T-helper 17 cell (primary cell): ENCODE measurements at regions not wholly inside any gene's neighbourhood (a gene's known extent, or its start where the extent isn't known, plus 50 kb on each side); places are given as distances from the start of the nearest gene placed in this dataset.

Source experiments
- ATAC-seq: fragments of 150-1000 bp; cut with Tn5 transposase; 2 replicates; pipeline ENCODE4 v1.10.0; 2021; ENCODE audit warnings: mild to moderate bottlenecking, moderate library complexity
- DNase-seq, 3 donors: peaks; one replicate each; pipeline versions ENCODE4 v3.0.0 to v3.0.0-alpha.2; 2020 to 2021
- H3K9me3 ChIP-seq: one replicate; pipeline ENCODE4 v1.7.0; 2013; ENCODE audit warnings: low read length, mild to moderate bottlenecking; ENCODE audit not compliant: control insufficient read depth, poor library complexity, severe bottlenecking
- H3K27ac Mint-ChIP-seq: one replicate; pipeline ENCODE4 v1.8.0; 2022; ENCODE audit warnings: mild to moderate bottlenecking, moderate library complexity, mixed read lengths
- H3K27me3 Mint-ChIP-seq: one replicate; pipeline ENCODE4 v1.8.0; 2022; ENCODE audit warnings: mixed read lengths
- H3K36me3 Mint-ChIP-seq: one replicate; pipeline ENCODE4 v1.8.0; 2022; ENCODE audit warnings: low read depth, mixed read lengths
- H3K4me1 Mint-ChIP-seq: one replicate; pipeline ENCODE4 v1.8.0; 2022; ENCODE audit warnings: mild to moderate bottlenecking, mixed read lengths
- H3K4me3 Mint-ChIP-seq: one replicate; pipeline ENCODE4 v1.8.0; 2022; ENCODE audit warnings: mild to moderate bottlenecking, moderate library complexity, mixed read lengths

DNA sequence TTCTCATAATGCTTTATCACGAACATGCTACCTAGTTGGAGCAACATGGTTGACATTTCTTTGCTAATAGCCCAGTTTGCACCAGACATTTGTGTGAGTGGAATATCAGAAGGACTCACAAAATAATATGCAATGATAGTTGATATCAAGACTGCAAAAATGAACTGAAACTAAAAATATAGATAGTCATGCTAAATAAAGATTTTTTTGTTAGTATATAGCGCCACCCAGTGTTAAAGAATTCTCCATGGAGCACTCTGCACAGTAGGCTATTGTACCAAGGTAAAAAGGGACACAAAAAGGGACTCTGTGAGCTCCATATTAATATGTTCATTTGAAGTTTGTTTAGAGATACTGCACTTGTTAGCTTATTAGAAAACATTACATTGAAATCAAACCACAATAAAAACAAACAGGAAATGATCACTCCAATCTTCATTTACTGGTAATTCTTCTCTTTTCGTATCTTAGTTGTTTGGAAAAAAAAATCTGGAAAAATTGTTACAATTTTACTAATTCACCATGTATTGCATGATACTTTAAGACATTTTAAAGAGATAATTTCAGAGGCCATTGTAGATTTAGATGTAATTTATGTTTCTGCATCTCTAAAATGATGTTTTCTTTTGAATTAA is 1509.6 kb downstream of the ADGRL3 start:
- ATAC-seq = no peak
- DNase-seq = no peak

DNA sequence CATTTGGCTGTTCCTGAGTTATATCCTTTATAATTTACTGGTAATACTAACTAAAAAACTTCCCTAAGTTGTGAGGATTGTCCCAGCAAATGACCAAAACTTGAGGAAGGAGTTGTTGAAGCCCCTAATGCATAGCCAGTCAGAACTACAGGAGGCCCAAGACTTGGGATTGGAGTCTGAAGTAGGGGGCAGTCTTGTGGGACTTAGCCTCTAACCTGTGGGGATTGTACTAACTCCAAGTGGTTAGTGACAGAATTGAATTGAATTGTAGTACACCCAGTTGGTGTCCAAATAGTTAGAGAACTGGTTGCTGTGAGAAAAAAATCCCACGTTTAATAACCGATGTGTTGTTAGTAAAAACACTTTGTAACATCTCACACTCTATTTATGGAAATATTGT is 1506.3 kb downstream of the ADGRL3 start:
- no peaks in the 10 kb centered on the region for H3K36me3 Mint-ChIP-seq
- H3K27ac Mint-ChIP-seq = no peak overlapping the region
- DNase-seq = no peak
- no peak overlapping the region for H3K4me3 Mint-ChIP-seq
- H3K9me3 ChIP-seq = peaks cover 2% of the 10 kb centered on the region
- H3K4me1 Mint-ChIP-seq = no peaks in the 10 kb centered on the region
- no peaks in the 10 kb centered on the region for H3K27me3 Mint-ChIP-seq
- no peak for ATAC-seq

More for the DNA sequence above, 1509.6 kb downstream of the ADGRL3 start:
- Mint-ChIP-seq H3K27me3 (no peaks in the 10 kb centered on the region), H3K36me3 (no peaks in the 10 kb centered on the region), H3K4me1 (no peaks in the 10 kb centered on the region), H3K4me3 (no peak overlapping the region), H3K27ac (no peak overlapping the region)
- no peaks in the 10 kb centered on the region for H3K9me3 ChIP-seq

DNA sequence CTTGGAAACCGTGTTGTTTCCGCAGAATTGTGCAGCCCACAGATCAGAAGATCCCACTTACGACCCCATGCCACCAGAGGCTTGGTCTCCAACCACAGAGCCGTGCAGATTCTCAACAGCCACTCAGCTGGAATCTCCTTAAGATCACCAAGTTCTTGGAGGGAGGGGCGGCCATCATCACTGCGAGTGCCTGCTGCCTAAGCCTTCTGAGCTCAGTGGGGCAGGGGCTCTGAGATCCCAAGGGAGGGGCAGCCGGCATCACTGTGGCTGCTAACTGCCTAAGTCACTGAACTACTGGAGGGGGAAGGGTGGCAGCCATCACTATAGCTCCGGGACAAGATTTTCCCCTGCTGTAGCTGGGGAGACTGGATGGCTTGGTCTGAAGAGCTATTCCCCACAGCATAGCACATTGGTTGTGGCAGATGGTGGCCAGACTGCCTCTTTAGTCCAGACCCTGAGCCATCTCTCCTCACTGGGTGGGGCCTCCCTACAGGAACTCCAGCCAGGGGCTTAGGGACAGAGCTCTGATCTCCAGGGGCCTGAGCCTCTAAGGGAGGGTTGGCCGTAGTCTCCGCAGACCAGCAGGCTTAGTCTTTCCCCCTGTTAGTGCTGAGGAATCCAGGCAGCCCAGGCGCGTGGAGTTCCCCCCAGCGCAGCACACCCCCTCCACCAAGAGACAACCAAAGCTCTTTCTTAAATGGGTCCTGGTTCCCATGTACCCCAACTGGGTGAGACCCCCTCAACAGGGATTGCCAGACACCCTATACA is 1483.9 kb downstream of the ADGRL3 start:
- Mint-ChIP-seq H3K36me3 (no peaks in the 10 kb centered on the region), H3K4me1 (no peaks in the 10 kb centered on the region), H3K4me3 (no peak overlapping the region), H3K27ac (no peak overlapping the region), H3K27me3 (no peaks in the 10 kb centered on the region)
- H3K9me3 ChIP-seq = no peaks in the 10 kb centered on the region
- ATAC-seq (no peak), DNase-seq (no peak)

DNA sequence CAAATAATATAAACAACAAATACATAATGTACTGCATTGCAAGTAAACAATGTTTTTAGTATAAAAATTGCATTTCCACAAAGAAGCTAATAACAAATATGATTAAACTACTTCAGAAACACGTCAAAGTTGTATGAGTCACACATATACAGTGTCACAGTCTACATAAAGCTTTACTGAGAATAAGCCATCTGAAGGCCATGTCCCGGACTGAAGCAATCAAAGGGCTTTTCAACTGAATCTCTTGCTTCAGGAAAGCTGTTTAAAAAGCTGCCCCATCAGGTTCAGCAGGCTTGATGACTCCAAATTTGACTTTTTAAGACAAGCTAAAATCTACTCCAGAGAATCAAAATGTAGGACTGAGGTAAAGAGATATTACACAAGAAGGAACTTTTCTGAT is 1476.8 kb downstream of the ADGRL3 start:
- H3K4me3 Mint-ChIP-seq = no peak overlapping the region
- no peak overlapping the region for H3K27ac Mint-ChIP-seq
- ATAC-seq = no peak
- no peaks in the 10 kb centered on the region for H3K27me3 Mint-ChIP-seq
- DNase-seq = no peak
- no peaks in the 10 kb centered on the region for H3K9me3 ChIP-seq
- no peaks in the 10 kb centered on the region for H3K4me1 Mint-ChIP-seq
- no peaks in the 10 kb centered on the region for H3K36me3 Mint-ChIP-seq

DNA sequence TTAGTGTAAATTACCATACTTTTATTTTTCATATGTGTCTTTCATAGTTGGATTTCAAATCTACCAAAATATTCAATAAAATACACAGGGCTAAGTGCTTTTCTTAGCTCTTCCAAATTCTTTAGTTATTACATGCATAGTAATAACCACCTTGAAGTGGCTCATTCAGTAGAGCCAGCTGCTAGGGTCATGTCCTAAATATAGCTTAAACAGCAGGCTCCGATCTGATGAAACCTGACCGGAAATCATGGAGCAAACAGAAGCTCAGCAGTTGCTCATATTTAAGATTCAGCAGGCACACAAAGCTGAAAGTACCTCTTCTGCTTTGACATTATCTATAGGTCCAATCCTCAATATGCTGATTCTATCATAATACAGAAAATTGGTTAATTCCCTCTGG is 1470.4 kb downstream of the ADGRL3 start:
- no peaks in the 10 kb centered on the region for H3K36me3 Mint-ChIP-seq
- ATAC-seq = no peak

DNA sequence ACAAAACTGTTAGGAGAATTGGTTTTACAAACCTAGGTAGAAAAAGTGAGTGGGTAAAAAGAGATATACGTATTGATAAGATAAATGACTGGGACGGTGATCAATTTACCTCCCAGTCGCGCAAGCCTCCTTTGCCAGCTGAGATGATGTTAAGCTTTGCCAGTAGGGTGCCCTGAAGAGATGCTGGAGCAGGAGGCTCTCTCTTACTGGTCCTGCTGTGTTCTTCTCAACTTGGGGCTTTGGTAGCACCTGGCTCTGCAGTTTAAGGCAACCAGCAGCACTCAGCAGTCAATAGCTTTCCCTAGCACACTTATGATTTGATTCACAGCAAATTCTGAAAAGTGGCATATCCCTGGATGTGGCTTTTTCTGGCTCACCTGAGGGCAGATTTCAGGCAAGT is 1461.7 kb downstream of the ADGRL3 start:
- DNase-seq (no peak), ATAC-seq (no peak)
- no peak overlapping the region for H3K27ac Mint-ChIP-seq
- no peaks in the 10 kb centered on the region for H3K4me1 Mint-ChIP-seq
- H3K9me3 ChIP-seq = no peaks in the 10 kb centered on the region
- H3K36me3 Mint-ChIP-seq = no peaks in the 10 kb centered on the region
- H3K4me3 Mint-ChIP-seq = no peak overlapping the region
- H3K27me3 Mint-ChIP-seq = no peaks in the 10 kb centered on the region

More for the DNA sequence above, 1470.4 kb downstream of the ADGRL3 start:
- H3K4me1 Mint-ChIP-seq = no peaks in the 10 kb centered on the region
- no peak for DNase-seq
- H3K27ac Mint-ChIP-seq = no peak overlapping the region
- H3K27me3 Mint-ChIP-seq = no peaks in the 10 kb centered on the region
- no peak overlapping the region for H3K4me3 Mint-ChIP-seq
- H3K9me3 ChIP-seq = no peaks in the 10 kb centered on the region

DNA sequence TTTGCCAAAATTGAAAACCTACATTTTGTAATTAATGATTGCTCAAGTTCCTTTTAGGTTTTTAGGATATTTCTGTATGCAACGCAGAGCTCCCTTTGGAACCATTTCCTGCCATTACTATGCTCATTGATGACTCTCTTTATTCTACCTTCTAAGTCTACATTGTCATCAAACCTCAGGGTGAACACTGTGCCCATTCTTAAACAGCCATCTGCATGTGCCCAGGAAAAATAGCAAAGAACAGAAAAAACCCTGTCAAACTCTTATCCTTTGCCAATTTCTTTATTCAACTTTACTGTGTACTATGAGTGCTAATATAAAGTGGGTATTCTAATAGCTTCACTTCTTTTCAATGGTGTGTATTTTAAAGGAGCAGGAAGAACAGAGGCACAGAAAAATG is 1455.9 kb downstream of the ADGRL3 start:
- no peaks in the 10 kb centered on the region for H3K36me3 Mint-ChIP-seq
- H3K27ac Mint-ChIP-seq = no peak overlapping the region
- DNase-seq (no peak), ATAC-seq (no peak)
- H3K4me3 Mint-ChIP-seq = no peak overlapping the region
- H3K4me1 Mint-ChIP-seq = no peaks in the 10 kb centered on the region
- H3K9me3 ChIP-seq = no peaks in the 10 kb centered on the region
- no peaks in the 10 kb centered on the region for H3K27me3 Mint-ChIP-seq

DNA sequence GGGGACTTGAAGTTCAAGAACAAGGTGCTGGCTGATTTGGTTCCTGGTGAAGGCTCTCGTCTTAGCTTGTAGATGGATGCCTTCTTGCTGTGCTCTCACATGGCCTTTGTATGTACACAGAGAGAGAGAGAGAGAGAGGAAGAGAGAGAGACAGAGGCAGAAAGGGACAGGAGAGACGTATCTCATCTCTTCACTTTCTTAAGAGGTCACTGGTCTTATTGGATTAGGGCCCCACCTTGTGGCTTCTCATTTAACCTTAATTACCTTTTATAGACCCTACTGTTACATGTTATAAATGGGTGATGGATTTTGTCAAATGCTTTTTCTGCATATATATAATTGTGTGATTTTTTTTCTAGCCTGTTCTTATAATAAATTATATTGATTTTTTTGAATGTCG is 1444.2 kb downstream of the ADGRL3 start:
- H3K4me1 Mint-ChIP-seq = no peaks in the 10 kb centered on the region
- no peak overlapping the region for H3K4me3 Mint-ChIP-seq
- no peak for ATAC-seq
- no peak for DNase-seq
- no peaks in the 10 kb centered on the region for H3K27me3 Mint-ChIP-seq
- H3K9me3 ChIP-seq = no peaks in the 10 kb centered on the region
- H3K27ac Mint-ChIP-seq = no peak overlapping the region
- H3K36me3 Mint-ChIP-seq = no peaks in the 10 kb centered on the region

DNA sequence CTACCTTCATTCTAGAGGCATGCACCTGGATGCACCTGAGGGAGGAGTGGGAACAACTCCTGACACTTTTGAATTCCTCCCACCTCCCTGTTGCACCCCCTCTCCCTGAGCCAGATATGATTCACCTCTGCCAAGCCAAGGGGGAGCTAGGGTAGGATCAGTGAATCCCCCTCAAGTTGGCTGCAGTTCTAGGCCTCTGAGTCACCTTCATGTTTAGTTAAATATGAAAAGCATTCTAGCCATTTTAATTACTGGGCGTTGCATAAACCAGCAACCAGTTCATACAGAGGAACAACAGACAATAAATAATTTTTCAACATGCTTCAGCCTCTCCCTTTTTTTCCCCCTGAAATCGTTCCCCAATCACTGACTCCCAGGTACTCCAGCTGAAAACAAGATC is 1440.2 kb downstream of the ADGRL3 start:
- Mint-ChIP-seq H3K27me3 (no peaks in the 10 kb centered on the region), H3K4me3 (no peak overlapping the region), H3K4me1 (no peaks in the 10 kb centered on the region), H3K36me3 (no peaks in the 10 kb centered on the region), H3K27ac (no peak overlapping the region)
- no peaks in the 10 kb centered on the region for H3K9me3 ChIP-seq
- DNase-seq (no peak), ATAC-seq (no peak)

DNA sequence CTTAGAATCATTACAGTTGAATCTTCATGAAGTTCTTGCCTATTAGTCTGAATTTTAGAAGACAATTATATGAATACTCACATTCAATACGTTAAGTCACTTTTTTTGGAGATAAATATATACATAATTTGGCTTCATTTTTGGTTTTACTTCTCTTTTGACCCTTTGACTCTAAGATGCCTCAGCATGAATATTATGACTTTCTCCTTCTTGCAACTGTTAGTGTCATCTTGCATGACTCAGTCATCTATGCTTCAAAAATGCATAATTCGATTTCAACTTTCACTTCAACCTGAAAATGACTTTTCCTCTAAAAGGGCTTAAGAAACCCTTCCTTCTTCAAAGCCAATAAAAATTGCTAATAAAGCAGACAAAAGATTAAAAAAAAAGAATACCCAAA is 1427.5 kb downstream of the ADGRL3 start:
- no peak overlapping the region for H3K27ac Mint-ChIP-seq
- no peaks in the 10 kb centered on the region for H3K4me1 Mint-ChIP-seq
- H3K4me3 Mint-ChIP-seq = no peak overlapping the region
- ATAC-seq = no peak
- no peaks in the 10 kb centered on the region for H3K36me3 Mint-ChIP-seq
- peaks cover 2% of the 10 kb centered on the region for H3K9me3 ChIP-seq
- DNase-seq = no peak
- no peaks in the 10 kb centered on the region for H3K27me3 Mint-ChIP-seq

DNA sequence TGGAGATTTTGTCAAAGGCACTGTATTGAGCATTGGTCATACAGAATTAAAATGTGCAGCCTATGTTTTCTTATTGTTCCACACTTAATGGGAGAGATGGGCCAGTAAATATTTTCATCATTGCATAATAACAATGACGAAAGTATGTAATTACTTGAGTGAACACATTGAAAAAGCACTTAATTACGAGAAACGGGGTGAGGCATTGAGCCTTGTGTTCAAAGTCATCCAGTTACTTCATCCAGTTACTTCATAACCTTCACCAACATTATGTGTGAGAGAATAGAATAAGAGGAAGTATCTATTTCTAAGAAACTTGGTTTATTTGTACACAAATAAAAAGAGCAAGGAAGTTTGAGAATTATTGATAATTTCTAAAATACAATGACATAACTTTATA is 1427.0 kb downstream of the ADGRL3 start:
- H3K27me3 Mint-ChIP-seq = no peaks in the 10 kb centered on the region
- DNase-seq (no peak), ATAC-seq (no peak)
- no peak overlapping the region for H3K4me3 Mint-ChIP-seq
- no peak overlapping the region for H3K27ac Mint-ChIP-seq
- no peaks in the 10 kb centered on the region for H3K4me1 Mint-ChIP-seq
- no peaks in the 10 kb centered on the region for H3K36me3 Mint-ChIP-seq
- peaks cover 2% of the 10 kb centered on the region for H3K9me3 ChIP-seq

DNA sequence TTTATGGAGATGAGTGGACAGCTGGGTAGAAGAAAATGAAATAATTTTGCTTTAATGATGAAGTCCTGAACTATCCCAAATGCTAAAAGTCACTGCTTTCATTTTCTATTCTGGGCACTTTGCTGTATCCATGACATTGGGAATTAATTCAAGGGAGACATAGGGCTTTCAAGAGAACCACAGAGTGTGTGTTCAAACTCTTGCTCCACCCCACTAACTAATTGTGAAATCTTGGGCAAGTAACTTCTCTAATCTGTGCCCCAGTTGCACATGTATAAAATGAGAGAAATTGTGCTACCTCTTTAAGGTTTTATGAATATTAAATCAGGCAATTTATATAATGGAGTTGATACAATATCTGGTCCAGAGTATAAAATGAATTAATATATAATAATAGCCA is 1422.0 kb downstream of the ADGRL3 start:
- no peaks in the 10 kb centered on the region for H3K27me3 Mint-ChIP-seq
- H3K4me3 Mint-ChIP-seq = no peak overlapping the region
- no peaks in the 10 kb centered on the region for H3K4me1 Mint-ChIP-seq
- no peak overlapping the region for H3K27ac Mint-ChIP-seq
- H3K9me3 ChIP-seq = peaks cover 2% of the 10 kb centered on the region
- no peak for DNase-seq
- H3K36me3 Mint-ChIP-seq = no peaks in the 10 kb centered on the region
- no peak for ATAC-seq

DNA sequence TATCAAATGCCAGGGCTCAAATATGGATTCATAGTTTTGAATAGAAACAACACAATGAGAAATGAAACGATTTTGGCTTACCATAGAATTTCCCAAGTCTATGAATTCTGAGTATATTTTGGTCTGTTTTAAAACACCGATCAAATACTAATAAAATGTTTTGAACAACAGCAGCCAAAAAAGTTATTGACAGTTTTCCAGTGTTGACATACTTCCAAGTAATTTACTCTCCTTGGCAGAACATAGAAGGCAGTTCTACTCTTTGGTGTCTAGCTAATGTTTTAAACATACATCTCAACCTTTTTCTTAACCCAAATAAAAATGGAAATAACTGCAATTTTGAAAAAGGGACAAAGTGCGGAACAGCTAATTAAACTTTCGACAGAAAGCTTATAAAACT is 1419.8 kb downstream of the ADGRL3 start:
- DNase-seq = no peak
- H3K36me3 Mint-ChIP-seq = no peaks in the 10 kb centered on the region
- no peak overlapping the region for H3K4me3 Mint-ChIP-seq
- peaks cover 2% of the 10 kb centered on the region for H3K9me3 ChIP-seq
- H3K27me3 Mint-ChIP-seq = no peaks in the 10 kb centered on the region
- ATAC-seq = no peak
- H3K27ac Mint-ChIP-seq = no peak overlapping the region
- no peaks in the 10 kb centered on the region for H3K4me1 Mint-ChIP-seq

DNA sequence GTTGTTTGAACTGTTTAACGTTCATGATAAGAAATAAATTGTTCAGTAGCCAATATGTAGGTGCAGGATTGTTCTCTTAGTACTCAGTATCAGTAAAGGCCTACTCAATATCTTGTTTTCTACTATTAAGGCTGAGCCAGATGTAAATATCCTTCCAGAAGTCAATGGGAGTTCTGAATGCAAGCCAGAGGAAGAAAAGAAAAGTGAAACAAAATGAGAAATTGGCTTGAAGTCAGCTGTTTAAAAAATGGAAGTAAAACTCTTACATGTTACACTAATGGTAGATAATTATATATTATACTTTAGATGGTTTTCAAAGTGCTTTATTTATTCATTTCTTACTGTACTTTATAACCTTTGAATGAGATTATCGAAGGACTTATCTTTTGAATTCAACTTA is 1417.9 kb downstream of the ADGRL3 start:
- Mint-ChIP-seq H3K4me1 (no peaks in the 10 kb centered on the region), H3K27ac (no peak overlapping the region), H3K27me3 (no peaks in the 10 kb centered on the region), H3K4me3 (no peak overlapping the region), H3K36me3 (no peaks in the 10 kb centered on the region)
- no peaks in the 10 kb centered on the region for H3K9me3 ChIP-seq
- DNase-seq (no peak), ATAC-seq (no peak)
